AG04450 (cell line): ENCODE measurements at regions not wholly inside any gene's neighbourhood (a gene's known extent, or its start where the extent isn't known, plus 50 kb on each side); places are given as distances from the start of the nearest gene placed in this dataset.

Source experiments
- CTCF ChIA-PET: fragments of 300-600, 350-600 bp; formaldehyde crosslinking; extraction: SDS; loops from one replicate; lab custom pipeline; 2022; ENCODE audit warnings: antibody characterized with exemption, inconsistent platforms; lab: Charles Lee
- POLR2A ChIA-PET: fragments of 350-600 bp; formaldehyde crosslinking; extraction: SDS; loops from one replicate; lab custom pipeline; 2021; ENCODE audit warnings: antibody characterized with exemption, inconsistent platforms; lab: Yijun Ruan, JAX
- DNase-seq: peaks from one replicate; pipeline ENCODE4 v3.0.0-alpha.2; 2011; ENCODE audit warnings: low read depth, low spot score
- H3K27ac ChIP-seq: one replicate; pipeline ENCODE4 v1.5.1; 2012; ENCODE audit warnings: low read depth, low read length, control low read depth
- H3K27me3 ChIP-seq: one replicate; pipeline ENCODE4 v1.6.0; 2012; ENCODE audit warnings: low read length; ENCODE audit not compliant: control insufficient read depth, insufficient read depth
- H3K4me3 ChIP-seq: 2 replicates; pipeline ENCODE4 v1.5.1; 2011; ENCODE audit warnings: mild to moderate bottlenecking, low read depth, low read length, control low read depth
- H3K9me3 ChIP-seq: 2 replicates; pipeline ENCODE4 v1.5.1; 2012; ENCODE audit warnings: low read length; ENCODE audit not compliant: control insufficient read depth, insufficient read depth
- CTCF ChIP-seq: IDR thresholded peaks from 2 replicates; pipeline ENCODE4 v1.5.1; 2011; ENCODE audit warnings: low read depth, low read length, control low read depth, inconsistent platforms

- H3K4me3 ChIP-seq: no peak overlapping the region
- H3K9me3 ChIP-seq: no peaks in the 10 kb centered on the region
- H3K27me3 ChIP-seq: no peaks in the 10 kb centered on the region
- no peak for TF ChIP-seq CTCF
- no peak for DNase-seq
- ChIA-PET POLR2A (no interaction called here), CTCF (no interaction called here)
- no peak overlapping the region for H3K27ac ChIP-seq
Observed at GRCh38 chr13:74841123-74841522, 640.8 kb downstream of the TBC1D4 start.

DNA sequence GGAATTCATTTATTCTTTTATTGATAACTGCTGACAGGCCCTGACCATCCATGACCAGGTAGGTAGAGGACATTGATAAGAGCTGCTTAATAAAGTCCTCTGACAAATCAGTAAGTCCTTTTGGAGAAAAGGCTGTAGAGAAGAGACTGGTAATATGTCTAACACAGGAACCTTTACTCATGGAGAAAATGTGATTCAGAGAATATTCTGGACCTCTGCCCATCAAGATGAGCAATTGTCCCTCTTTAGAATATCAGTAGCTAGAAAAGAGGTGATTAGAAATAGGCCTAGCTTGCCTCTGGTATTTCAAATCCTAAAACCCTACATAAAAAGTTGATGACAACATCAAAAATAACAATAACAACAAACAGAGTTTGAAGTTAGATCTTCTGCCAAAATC lies 642.3 kb downstream of the TBC1D4 start:
- no peak overlapping the region for H3K4me3 ChIP-seq
- no peak for DNase-seq
- no peaks in the 10 kb centered on the region for H3K27me3 ChIP-seq
- no peak for TF ChIP-seq CTCF
- H3K9me3 ChIP-seq: no peaks in the 10 kb centered on the region
- CTCF ChIA-PET: no interaction called here
- POLR2A ChIA-PET: no interaction called here
- no peak overlapping the region for H3K27ac ChIP-seq

DNA sequence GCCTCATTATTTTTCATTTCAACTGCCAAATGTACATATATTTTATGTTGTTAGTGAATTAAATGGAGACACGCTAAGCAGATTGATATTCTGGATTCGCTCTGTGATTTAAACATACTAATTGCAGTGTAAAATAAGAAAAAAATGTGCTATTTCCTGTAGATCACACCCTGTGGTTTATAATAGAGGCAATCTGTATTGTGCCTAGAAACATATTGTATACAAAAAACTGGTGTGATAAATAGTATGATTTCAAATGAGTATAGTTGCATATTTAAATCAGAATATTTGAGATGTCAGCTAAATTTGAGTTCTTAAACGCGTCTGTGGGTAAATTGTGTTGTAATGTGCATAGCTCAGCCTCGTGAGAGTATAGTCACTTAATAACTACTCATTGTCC lies 643.9 kb downstream of the TBC1D4 start:
- ChIA-PET POLR2A (no interaction called here), CTCF (no interaction called here)
- no peak for TF ChIP-seq CTCF
- H3K27me3 ChIP-seq: no peaks in the 10 kb centered on the region
- H3K4me3 ChIP-seq: no peak overlapping the region
- H3K9me3 ChIP-seq: no peaks in the 10 kb centered on the region
- no peak for DNase-seq
- no peak overlapping the region for H3K27ac ChIP-seq

GRCh38 chr13:74836628-74837027 lies 645.3 kb downstream of the TBC1D4 start:
- DNase-seq: no peak
- Histone ChIP-seq H3K9me3 (no peaks in the 10 kb centered on the region), H3K4me3 (no peak overlapping the region), H3K27me3 (no peaks in the 10 kb centered on the region), H3K27ac (no peak overlapping the region)
- CTCF ChIA-PET: no interaction called here
- POLR2A ChIA-PET: no interaction called here
- no peak for TF ChIP-seq CTCF

- H3K27me3 ChIP-seq: no peaks in the 10 kb centered on the region
- H3K27ac ChIP-seq: no peak overlapping the region
- no peak for DNase-seq
- no peak for TF ChIP-seq CTCF
- ChIA-PET POLR2A (no interaction called here), CTCF (interaction anchor here (0.6 kb wide), 1 partner anchor 183 kb away, joined by 3 read pairs; no protein-coding TSS in a partner anchor)
- H3K4me3 ChIP-seq: no peak overlapping the region
- H3K9me3 ChIP-seq: no peaks in the 10 kb centered on the region
Observed at GRCh38 chr13:74835579-74835978, 646.4 kb downstream of the TBC1D4 start.
